Fibroblast of the conjunctiva (primary cell): ENCODE measurements at regions not wholly inside any gene's neighbourhood (a gene's known extent, or its start where the extent isn't known, plus 50 kb on each side); places are given as distances from the start of the nearest gene placed in this dataset.
"Not testable (repeated sequence)": the region's sequence is repeated elsewhere in the genome, so short reads cannot be mapped to it uniquely, and the experiment has no call there.

Experiments
- DNase-seq: peaks from one replicate; pipeline ENCODE4 v3.0.0-alpha.2; 2010; ENCODE audit warnings: low read depth

GRCh38 chr4:138113819-138114400 is 128.2 kb downstream of the SLC7A11 start:
- no peak for DNase-seq

DNA sequence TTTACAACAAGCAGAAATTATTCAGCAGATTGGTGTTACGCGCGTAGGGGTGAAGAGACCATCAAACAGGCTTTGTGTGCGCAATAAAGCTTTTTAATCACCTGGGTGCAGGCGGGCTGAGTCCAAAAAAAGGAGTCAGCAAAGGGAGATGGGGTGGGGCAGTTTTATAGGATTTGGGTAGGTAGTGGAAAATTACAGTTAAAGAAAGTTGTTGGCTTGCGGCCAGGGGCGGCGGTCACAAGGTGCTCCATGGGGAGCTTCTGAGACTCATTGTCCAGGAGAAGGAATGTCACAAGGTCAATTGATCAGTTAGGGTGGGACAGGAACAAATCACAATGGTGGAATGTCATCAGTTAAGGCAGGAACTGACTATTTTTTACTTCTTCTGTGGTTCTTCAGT is 129.3 kb downstream of the SLC7A11 start:
- DNase-seq: not testable (repeated sequence)

GRCh38 chr4:138112389-138112788 is 129.8 kb downstream of the SLC7A11 start:
- DNase-seq: no peak

GRCh38 chr4:138111462-138112000 is 130.6 kb downstream of the SLC7A11 start:
- DNase-seq: no peak

DNA sequence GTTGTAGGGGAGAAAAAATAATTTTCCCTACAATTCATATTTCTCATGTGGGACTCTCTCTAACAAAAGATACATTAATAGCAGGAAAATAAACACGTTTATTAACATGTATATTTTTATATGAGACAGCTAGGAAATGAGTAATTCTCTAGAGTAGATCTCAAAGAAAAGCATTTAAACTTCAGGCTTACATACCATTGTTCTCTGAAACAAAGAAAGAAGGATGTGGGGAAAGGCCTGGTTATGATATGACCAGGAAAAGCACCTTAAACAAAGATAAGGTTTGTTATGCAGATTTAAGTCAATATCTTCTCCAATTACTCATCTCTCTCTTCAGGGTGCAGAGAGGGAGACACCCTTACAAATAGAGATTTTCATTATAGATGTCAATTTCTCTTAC is 131.3 kb downstream of the SLC7A11 start:
- DNase-seq: no peak

DNA sequence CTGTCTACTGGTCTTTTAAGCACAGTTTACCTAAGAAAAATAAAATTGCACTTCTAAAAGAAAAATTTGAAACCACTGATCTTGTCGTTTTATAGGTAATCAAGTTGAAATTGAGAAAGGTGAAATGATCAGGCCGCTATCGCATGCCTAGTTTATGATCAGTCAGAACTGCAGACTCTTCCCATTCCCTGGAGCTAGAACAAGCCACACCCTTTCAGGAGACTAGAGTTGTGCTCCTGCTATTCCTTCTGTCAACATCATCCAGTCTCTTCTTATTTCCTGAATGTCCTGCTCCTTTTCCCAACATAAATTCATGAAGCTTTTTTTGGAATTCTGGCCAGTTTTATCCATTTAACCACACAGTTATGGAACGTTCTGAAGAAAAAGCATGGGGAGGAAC is 135.1 kb downstream of the SLC7A11 start:
- DNase-seq: no peak

DNA sequence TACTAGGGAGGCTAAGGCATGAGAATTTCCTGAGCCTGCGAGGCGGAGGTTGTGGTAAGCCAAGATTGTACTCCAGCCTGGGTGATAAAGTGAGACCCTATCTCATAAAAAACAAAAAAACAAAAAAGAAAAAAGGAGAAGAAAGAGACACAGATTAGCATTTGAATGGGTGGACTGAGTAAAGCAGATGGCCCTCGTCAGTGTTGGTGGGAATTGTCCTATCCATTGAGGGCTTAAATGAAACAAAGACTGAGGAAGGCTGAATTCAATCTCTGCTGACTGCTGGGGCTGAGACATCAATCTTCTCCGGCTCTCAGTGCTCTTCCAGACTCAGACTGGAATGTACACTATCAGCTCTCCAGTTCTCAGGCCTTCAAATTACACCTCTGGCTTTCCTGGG is 136.8 kb downstream of the SLC7A11 start:
- no peak for DNase-seq

DNA sequence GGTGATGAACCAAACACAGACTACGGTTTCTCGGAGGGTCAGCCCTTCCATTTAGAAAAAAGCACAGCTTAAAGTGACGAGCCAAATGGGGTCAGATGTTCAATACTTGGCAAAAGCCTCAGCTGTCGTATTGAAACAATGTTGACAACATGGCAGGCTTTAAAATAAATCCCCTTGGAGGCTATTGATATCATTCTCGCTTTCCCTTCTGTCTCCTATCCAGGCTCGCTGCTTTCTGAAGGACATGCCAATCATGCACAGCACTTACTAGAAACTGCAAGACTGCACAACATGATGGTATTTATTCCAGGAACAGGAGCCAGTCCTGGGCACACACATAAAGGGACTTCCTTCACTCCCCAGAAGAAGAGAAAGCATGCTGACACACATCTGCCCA is 137.9 kb downstream of the SLC7A11 start:
- no peak for DNase-seq

DNA sequence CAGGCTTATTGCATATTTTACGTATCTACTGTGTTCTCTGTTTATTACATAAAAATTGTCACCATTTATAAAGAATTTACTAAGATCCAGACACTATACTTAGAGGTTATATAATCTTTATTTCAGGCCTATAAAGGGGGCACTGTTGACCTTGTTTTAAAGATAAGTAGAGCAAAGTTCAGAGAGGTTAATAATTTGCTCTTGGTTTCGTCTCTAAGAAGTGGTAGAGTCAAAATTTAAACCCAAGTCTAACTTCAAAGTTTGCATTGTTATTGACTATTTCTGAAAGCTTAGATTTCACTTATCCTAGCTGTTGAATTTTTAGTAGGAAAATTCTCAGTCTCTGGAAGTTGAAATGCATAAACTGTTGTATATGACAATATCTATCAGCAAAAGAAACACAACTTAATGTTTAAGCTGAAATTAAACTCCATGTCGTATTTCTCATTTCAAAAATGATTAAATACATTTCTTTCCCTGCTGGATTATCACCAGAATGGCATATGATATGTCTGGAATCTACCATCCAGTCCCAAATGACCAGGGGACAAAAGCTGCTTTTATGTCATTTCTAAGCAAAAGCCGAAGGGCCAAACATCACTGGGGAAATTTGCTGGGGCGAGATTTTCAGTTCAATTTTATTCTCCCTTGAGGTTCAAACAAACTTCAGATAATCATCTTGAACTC is 138.4 kb downstream of the SLC7A11 start:
- no peak for DNase-seq

DNA sequence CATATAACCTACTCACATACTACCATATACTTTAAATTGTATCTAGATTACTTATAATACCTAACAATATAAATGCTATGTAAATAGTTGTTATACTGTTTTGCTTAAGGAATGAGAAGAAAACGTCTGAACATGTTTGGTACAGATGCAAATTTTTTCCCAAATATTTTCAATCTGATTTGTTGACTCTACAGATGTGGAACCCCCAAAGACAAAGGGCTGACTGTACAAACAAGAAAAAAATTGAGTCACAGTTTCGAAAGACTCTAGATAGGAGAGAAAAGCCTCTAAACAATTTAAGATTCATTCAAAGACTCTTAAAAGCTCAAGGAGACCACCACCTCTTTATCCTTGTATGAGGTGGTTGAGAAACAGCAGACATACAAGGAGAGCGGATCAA is 142.8 kb downstream of the SLC7A11 start:
- no peak for DNase-seq

DNA sequence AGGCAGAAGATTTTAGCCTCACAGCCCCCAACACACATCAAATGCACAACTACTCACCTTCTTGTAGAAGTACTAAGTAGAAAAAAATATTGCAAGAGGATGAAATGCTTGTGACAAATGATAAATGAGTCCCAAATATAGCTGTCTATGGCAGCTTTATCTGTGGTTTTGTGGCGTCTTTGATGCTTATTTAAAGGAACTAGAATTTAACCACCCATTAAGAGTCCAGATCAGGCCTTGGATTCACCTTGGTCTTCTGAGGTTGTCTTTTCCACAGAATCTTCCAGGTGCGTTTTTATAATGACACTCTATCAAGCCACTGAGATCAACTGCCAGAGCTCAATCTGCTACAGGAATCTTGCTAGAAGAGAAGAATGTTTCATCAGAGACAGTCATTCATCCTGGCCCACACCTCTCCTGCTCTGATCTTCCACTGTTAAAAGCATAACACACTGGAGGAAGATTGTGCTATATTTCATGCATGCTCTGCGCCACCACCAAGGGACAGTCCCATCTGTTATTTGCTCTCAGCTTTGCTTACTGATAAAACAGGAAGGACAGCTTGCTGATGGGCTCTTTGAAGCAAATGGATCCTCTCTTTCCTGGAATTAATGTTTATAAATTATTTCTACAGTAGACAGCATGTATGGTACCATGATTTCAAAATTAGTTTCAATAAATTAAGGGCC is 144.1 kb downstream of the SLC7A11 start:
- no peak for DNase-seq

- no peak for DNase-seq
Observed at GRCh38 chr4:138096384-138097062, 145.6 kb downstream of the SLC7A11 start.

- DNase-seq: no peak
Observed at GRCh38 chr4:138095378-138095777, 146.8 kb downstream of the SLC7A11 start.

- DNase-seq: no peak
Observed at GRCh38 chr4:138092060-138092459, 150.1 kb downstream of the SLC7A11 start.

DNA sequence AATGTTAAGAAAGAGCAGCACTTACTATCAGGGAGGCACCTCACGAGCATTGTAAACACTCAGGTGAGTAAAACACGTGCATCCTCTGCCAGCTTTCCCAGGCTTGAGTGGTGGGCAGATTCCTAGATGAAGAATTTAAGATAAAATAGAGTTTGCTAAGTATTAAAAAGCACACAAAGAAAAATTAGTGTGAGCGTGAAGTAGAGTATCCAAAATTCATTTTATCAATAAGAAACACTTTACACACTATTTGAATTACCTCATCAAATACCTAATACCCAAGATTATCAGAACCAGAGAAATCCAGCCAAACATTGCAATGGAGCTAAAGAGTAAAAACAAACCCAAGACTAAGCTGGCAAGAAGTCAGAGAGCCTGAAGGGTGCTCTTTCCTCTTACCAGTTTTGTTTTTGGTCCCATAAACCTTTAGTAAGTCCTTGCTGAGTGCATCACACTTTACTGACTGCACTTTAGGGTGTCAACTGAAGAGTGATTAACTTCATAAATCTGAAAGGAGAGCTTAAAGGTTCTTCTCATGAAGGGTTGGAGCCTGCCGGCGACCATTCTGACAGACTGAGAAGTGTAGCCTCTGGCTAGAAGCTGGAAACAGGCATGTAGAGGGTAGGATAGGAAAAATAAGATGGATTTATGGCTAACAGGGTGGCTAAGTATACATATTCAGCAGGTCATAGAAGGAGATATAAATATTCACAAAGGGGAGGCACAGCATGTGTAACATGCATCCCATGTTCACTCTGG is 151.1 kb downstream of the SLC7A11 start:
- no peak for DNase-seq

GRCh38 chr4:138090150-138090917 is 151.8 kb downstream of the SLC7A11 start:
- DNase-seq: peak; percentile 75

- no peak for DNase-seq
Observed at GRCh38 chr4:138088449-138089208, 153.5 kb downstream of the SLC7A11 start.

DNA sequence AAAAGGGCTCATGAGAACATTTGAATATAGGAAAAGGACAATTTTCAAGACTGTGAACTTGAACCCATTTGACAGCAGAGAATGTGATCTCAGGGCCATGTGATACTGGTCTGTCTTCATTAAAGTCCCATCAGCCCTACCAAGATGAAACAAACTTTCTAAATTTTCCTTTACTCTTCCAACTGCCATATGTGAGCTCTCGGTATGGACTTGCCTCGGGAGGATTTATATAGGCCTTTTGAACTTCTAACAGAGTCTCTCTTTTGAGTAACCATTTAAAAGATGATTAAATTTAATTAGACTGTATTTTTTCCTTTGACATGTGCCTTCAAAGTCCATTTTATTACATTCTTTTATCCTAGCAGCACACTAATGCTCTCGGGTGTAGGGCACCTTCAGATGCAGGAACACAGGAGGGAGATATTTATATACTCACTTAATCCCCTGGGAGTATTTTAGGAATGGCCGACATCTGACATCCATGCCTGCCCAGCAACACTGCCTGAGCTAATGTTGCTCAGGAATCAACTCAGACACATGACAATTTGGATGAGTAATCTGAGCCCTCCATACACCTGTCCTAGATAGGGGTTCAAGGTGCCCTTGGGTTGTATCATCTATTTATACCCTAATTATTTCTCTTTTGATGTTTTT is 155.0 kb downstream of the SLC7A11 start:
- no peak for DNase-seq

DNA sequence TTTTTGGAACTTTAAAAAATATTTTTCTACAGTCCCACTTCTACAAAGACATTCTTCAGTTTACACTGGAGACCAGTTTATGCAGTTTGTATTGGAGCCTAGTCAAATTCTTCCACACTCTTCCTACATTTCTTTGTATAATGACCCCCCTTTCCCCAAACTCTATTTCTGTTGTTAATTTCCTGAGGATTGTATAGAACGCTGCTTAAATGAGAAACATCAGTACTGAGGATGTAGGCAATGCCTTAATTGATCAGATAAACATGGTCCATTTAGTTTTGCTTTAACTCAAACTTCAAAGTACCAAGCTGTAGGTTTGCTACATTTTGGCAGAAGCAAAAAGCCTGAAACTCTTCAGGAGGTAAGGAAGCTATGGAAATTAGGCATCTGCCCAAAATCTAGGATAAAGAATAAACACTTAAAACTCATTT is 155.5 kb downstream of the SLC7A11 start:
- no peak for DNase-seq
